ENCODE measurements at regions not wholly inside any gene's neighbourhood (a gene's known extent, or its start where the extent isn't known, plus 50 kb on each side); places are given as distances from the start of the nearest gene placed in this dataset.

DNA sequence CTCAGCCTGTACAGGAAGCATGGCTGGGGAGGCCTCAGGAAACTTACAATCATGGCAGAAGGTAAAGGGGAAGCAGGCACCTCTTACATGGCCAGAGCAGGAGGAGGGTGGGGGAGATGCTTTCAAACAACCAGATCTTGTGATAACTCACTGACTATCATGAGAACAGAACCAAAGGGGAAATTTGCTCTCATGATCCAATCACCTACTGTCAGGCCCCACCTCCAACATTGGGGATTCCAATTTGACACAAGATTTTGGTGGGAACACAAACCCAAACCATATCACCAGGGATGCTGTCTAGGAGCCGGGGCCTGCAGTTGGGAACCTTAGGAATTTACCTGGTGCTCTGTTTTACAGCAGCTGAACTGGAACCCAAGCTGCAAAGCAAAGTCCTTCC is 191.1 kb upstream of the CITED2 start:
- no peak for DNase-seq (ENCODE audit: low spot score)
- Histone ChIP-seq H3K27ac (no peak overlapping the region), H4K20me1 (ENCODE audit: insufficient read depth, poor library complexity, severe bottlenecking) (no peaks in the 10 kb centered on the region), H3K36me3 (replicated peaks; ENCODE audit: insufficient read depth, low read depth) (no peaks in the 10 kb centered on the region), H3K79me2 (no peaks in the 10 kb centered on the region), H3K27me3 (no peaks in the 10 kb centered on the region), H2AFZ (no peak overlapping the region), H3K4me2 (no peak overlapping the region), H3K9me2 (replicated peaks; ENCODE audit: insufficient read depth) (no peaks in the 10 kb centered on the region), H3K4me1 (ENCODE audit: insufficient read depth) (peaks cover 12% of the 10 kb centered on the region), H3K9me3 (ENCODE audit: low read depth) (no peaks in the 10 kb centered on the region), H3K4me3 (no peak overlapping the region)
- 0% methylated on average over 1 of the region's 1 CpG for WGBS (ENCODE audit: low lambda C conversion rate, missing lambda C conversion rate)
- no peak for TF ChIP-seq CTCF (IDR thresholded peaks at IDR 0.05; ENCODE audit: poor library complexity)
- no peak for TF ChIP-seq EZH2 (IDR thresholded peaks at IDR 0.05; ENCODE audit: borderline replicate concordance)
- no peak for TF ChIP-seq EZH2phosphoT487 (IDR thresholded peaks at IDR 0.05; ENCODE audit: low read depth, severe bottlenecking, unreplicated experiment)

DNA sequence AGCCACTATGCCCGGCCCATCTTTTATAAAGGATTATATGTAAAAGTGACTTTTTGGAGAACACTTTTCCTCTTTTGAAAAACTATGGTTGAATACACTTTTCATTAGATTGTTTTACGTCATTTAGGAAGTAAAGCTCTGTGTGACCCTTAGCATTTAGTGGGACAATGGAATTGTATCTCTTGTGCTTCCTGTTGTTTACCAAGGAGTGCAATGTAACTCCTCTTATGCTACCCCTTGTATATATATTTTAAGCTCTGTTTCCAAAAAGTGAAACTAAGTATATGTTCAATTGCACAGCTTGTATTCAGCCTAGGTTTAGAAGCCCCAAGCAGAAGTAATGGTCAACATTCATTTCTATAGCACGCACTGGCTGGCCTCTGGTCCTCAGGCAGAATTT is 183.1 kb upstream of the CITED2 start:
- H3K27me3 ChIP-seq = no peaks in the 10 kb centered on the region
- WGBS (ENCODE audit: low lambda C conversion rate, missing lambda C conversion rate) = 95% methylated on average over 3 of the region's 3 CpGs
- H3K4me1 ChIP-seq (ENCODE audit: insufficient read depth) = no peaks in the 10 kb centered on the region
- no peaks in the 10 kb centered on the region for H3K9me3 ChIP-seq (ENCODE audit: low read depth)
- H3K4me2 ChIP-seq = no peak overlapping the region
- no peaks in the 10 kb centered on the region for H3K79me2 ChIP-seq
- no peak overlapping the region for H3K27ac ChIP-seq
- H2AFZ ChIP-seq = no peak overlapping the region
- TF ChIP-seq EZH2 (IDR thresholded peaks at IDR 0.05; ENCODE audit: borderline replicate concordance) = no peak
- no peak for TF ChIP-seq EZH2phosphoT487 (IDR thresholded peaks at IDR 0.05; ENCODE audit: low read depth, severe bottlenecking, unreplicated experiment)
- no peak for TF ChIP-seq CTCF (IDR thresholded peaks at IDR 0.05; ENCODE audit: poor library complexity)
- no peak for DNase-seq (ENCODE audit: low spot score)
- no peaks in the 10 kb centered on the region for H3K36me3 ChIP-seq (replicated peaks; ENCODE audit: insufficient read depth, low read depth)
- H3K4me3 ChIP-seq = no peak overlapping the region
- no peaks in the 10 kb centered on the region for H3K9me2 ChIP-seq (replicated peaks; ENCODE audit: insufficient read depth)
- H4K20me1 ChIP-seq (ENCODE audit: insufficient read depth, poor library complexity, severe bottlenecking) = no peaks in the 10 kb centered on the region

GRCh38 chr6:139556532-139556931 is 182.1 kb upstream of the CITED2 start:
- Histone ChIP-seq H3K79me2 (no peaks in the 10 kb centered on the region), H4K20me1 (ENCODE audit: insufficient read depth, poor library complexity, severe bottlenecking) (no peaks in the 10 kb centered on the region), H3K4me3 (no peak overlapping the region), H3K27me3 (no peaks in the 10 kb centered on the region), H3K4me1 (ENCODE audit: insufficient read depth) (no peaks in the 10 kb centered on the region), H3K27ac (no peak overlapping the region), H3K9me2 (replicated peaks; ENCODE audit: insufficient read depth) (no peaks in the 10 kb centered on the region), H3K4me2 (no peak overlapping the region), H3K9me3 (ENCODE audit: low read depth) (no peaks in the 10 kb centered on the region), H2AFZ (no peak overlapping the region), H3K36me3 (replicated peaks; ENCODE audit: insufficient read depth, low read depth) (no peaks in the 10 kb centered on the region)
- no peak for DNase-seq (ENCODE audit: low spot score)
- TF ChIP-seq CTCF (IDR thresholded peaks at IDR 0.05; ENCODE audit: poor library complexity) = no peak
- TF ChIP-seq EZH2 (IDR thresholded peaks at IDR 0.05; ENCODE audit: borderline replicate concordance) = no peak
- no peak for TF ChIP-seq EZH2phosphoT487 (IDR thresholded peaks at IDR 0.05; ENCODE audit: low read depth, severe bottlenecking, unreplicated experiment)

GRCh38 chr6:139553916-139554315 is 179.5 kb upstream of the CITED2 start:
- no peak for TF ChIP-seq EZH2 (IDR thresholded peaks at IDR 0.05; ENCODE audit: borderline replicate concordance)
- TF ChIP-seq EZH2phosphoT487 (IDR thresholded peaks at IDR 0.05; ENCODE audit: low read depth, severe bottlenecking, unreplicated experiment) = no peak
- TF ChIP-seq CTCF (IDR thresholded peaks at IDR 0.05; ENCODE audit: poor library complexity) = no peak
- no peaks in the 10 kb centered on the region for H3K27me3 ChIP-seq
- DNase-seq (ENCODE audit: low spot score) = no peak
- H3K27ac ChIP-seq = no peak overlapping the region
- H3K4me3 ChIP-seq = no peak overlapping the region
- H3K4me2 ChIP-seq = no peak overlapping the region
- no peaks in the 10 kb centered on the region for H4K20me1 ChIP-seq (ENCODE audit: insufficient read depth, poor library complexity, severe bottlenecking)
- H2AFZ ChIP-seq = no peak overlapping the region
- H3K9me2 ChIP-seq (replicated peaks; ENCODE audit: insufficient read depth) = no peaks in the 10 kb centered on the region
- no peaks in the 10 kb centered on the region for H3K4me1 ChIP-seq (ENCODE audit: insufficient read depth)
- no peaks in the 10 kb centered on the region for H3K9me3 ChIP-seq (ENCODE audit: low read depth)
- H3K79me2 ChIP-seq = no peaks in the 10 kb centered on the region
- 81% methylated on average over 7 of the region's 7 CpGs for WGBS (ENCODE audit: low lambda C conversion rate, missing lambda C conversion rate)
- H3K36me3 ChIP-seq (replicated peaks; ENCODE audit: insufficient read depth, low read depth) = no peaks in the 10 kb centered on the region

Measured in hepatocyte (in vitro differentiated cells).